ENCODE measurements at regions not wholly inside any gene's neighbourhood (a gene's known extent, or its start where the extent isn't known, plus 50 kb on each side); places are given as distances from the start of the nearest gene placed in this dataset.

DNA sequence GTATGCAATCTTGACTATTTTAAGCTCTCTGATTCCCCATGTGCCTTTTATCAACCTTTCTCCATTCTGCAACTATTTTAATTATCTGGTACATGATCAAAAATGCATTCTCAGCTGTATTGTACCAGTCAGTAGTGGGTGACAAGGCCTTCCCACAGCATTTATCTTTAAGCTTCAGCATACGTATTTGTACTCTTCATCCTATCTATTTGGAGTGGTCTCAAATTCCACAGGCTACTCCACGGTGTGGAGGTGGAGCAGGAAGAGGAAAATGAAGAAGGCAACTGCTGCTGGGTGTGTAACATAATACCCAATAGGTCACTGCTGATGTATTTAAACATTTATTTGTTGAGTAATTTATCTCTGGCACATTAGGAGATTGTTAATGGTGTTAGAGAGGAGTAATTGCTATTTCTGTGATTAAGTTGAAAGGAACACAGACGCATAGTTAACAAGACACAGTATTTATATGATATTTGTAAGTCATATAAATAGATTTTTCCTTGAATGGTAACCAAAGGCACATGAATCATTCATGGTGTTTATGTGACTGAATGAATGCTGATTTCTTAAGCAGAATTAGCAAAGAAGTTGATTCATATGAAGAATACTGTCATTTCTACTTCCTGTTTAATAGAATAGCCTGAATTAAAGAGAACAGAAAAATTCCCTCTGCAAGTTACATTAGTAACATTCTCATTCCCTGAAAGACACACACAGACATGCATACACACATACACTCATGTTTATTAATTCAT, 153.8 kb upstream of the NR3C1 start:
- Histone ChIP-seq H3K4me1 (ENCODE audit: low read length) (peaks cover 34% of the 10 kb centered on the region), H3K79me2 (ENCODE audit: low read length) (no peaks in the 10 kb centered on the region), H3K27me3 (ENCODE audit: low read depth, low read length) (no peaks in the 10 kb centered on the region), H3K36me3 (replicated peaks; ENCODE audit: low read depth, low read length) (no peaks in the 10 kb centered on the region), H2AFZ (ENCODE audit: low read depth, low read length) (0 out of 2 replicates have a peak overlapping the region, but pooled peaks have one; percentile 9), H4K20me1 (ENCODE audit: insufficient read depth, low read length) (no peaks in the 10 kb centered on the region), H3K9me3 (ENCODE audit: insufficient read depth, low read length) (no peaks in the 10 kb centered on the region), H3K27ac (ENCODE audit: low read length) (peak overlapping the region; percentile 28), H3K9ac (ENCODE audit: low read length) (no peak overlapping the region; the same call in 1 of the 2 replicates), H3K4me2 (ENCODE audit: low read length) (peak overlapping the region; percentile 72), H3K4me3 (ENCODE audit: low read length) (peak overlapping the region; percentile 13; the same call in 1 of the 2 replicates)
- TF ChIP-seq, protein P1, sequence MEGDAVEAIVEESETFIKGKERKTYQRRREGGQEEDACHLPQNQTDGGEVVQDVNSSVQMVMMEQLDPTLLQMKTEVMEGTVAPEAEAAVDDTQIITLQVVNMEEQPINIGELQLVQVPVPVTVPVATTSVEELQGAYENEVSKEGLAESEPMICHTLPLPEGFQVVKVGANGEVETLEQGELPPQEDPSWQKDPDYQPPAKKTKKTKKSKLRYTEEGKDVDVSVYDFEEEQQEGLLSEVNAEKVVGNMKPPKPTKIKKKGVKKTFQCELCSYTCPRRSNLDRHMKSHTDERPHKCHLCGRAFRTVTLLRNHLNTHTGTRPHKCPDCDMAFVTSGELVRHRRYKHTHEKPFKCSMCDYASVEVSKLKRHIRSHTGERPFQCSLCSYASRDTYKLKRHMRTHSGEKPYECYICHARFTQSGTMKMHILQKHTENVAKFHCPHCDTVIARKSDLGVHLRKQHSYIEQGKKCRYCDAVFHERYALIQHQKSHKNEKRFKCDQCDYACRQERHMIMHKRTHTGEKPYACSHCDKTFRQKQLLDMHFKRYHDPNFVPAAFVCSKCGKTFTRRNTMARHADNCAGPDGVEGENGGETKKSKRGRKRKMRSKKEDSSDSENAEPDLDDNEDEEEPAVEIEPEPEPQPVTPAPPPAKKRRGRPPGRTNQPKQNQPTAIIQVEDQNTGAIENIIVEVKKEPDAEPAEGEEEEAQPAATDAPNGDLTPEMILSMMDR (IDR thresholded peaks at IDR 0.05; ENCODE audit: low read depth, low read length), result no peak
- no peak for TF ChIP-seq EZH2phosphoT487 (IDR thresholded peaks at IDR 0.05; ENCODE audit: low read depth)

DNA sequence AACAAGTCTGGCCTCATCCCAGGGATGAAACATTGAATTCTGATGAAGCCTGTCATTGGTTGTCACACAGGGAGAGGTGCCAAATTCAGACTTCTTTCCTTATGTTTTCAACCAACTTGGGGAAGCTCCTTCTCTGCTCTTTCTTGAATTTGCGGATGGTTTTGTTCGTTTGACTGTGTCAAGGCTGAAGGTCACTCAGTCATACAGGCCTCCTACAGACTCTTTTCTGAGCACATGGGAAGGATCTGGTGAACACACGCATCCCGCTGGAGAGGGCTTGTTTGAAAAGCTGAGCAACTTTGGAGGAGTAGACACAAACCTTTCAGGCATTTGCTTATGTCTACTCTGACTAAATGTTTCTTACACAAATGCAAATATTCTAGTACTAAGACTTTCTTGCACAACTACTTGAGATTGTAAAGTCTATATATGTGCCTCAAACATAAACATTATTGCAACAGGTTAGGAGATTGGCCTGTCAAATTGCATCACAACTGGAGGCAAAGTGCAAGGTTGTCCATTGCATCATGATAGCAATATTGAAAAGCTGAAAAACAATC, 151.5 kb upstream of the NR3C1 start:
- Histone ChIP-seq H3K4me3 (ENCODE audit: low read length) (no peak overlapping the region), H3K4me1 (ENCODE audit: low read length) (peaks cover 46% of the 10 kb centered on the region), H4K20me1 (ENCODE audit: insufficient read depth, low read length) (no peaks in the 10 kb centered on the region), H3K4me2 (ENCODE audit: low read length) (no peak overlapping the region), H3K27me3 (ENCODE audit: low read depth, low read length) (no peaks in the 10 kb centered on the region), H2AFZ (ENCODE audit: low read depth, low read length) (no peak overlapping the region), H3K79me2 (ENCODE audit: low read length) (no peaks in the 10 kb centered on the region), H3K27ac (ENCODE audit: low read length) (no peak overlapping the region), H3K36me3 (replicated peaks; ENCODE audit: low read depth, low read length) (no peaks in the 10 kb centered on the region), H3K9me3 (ENCODE audit: insufficient read depth, low read length) (no peaks in the 10 kb centered on the region), H3K9ac (ENCODE audit: low read length) (no peak overlapping the region)
- TF ChIP-seq EZH2phosphoT487 (IDR thresholded peaks at IDR 0.05; ENCODE audit: low read depth), result no peak
- TF ChIP-seq, protein P1 (IDR thresholded peaks at IDR 0.05; ENCODE audit: low read depth, low read length), result no peak

DNA sequence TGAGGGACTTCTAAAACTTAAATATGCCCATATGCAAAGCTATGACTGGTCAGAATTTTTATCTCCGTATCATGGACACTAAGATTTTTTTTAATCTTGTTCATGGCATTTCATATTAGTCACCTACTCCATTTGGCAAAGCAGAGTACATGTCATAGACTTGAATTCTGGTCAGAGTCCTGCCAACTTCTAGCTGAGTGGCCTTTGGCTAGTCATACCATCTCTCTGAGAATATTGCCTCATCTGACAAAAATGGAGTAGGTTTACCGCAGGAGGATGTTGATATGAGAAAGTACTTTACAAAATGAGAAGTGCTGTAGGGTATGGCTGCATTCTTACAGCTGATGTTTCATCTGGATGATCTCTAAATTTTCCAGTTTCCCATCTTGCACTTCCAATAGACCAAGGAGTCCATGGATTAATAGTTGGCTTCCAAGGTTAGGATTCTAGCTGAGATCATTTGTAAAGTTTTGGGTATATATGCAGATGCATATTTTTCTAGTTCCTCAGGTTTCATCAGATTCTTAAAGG, 150.8 kb upstream of the NR3C1 start:
- Histone ChIP-seq H3K79me2 (ENCODE audit: low read length) (no peaks in the 10 kb centered on the region), H4K20me1 (ENCODE audit: insufficient read depth, low read length) (no peaks in the 10 kb centered on the region), H3K9ac (ENCODE audit: low read length) (no peak overlapping the region), H3K4me2 (ENCODE audit: low read length) (0 out of 2 replicates have a peak overlapping the region, but pooled peaks have one; percentile 5), H3K27me3 (ENCODE audit: low read depth, low read length) (no peaks in the 10 kb centered on the region), H3K36me3 (replicated peaks; ENCODE audit: low read depth, low read length) (no peaks in the 10 kb centered on the region), H3K4me3 (ENCODE audit: low read length) (no peak overlapping the region), H2AFZ (ENCODE audit: low read depth, low read length) (no peak overlapping the region; the same call in 1 of the 2 replicates), H3K27ac (ENCODE audit: low read length) (no peak overlapping the region), H3K4me1 (ENCODE audit: low read length) (peaks cover 46% of the 10 kb centered on the region), H3K9me3 (ENCODE audit: insufficient read depth, low read length) (no peaks in the 10 kb centered on the region)
- TF ChIP-seq EZH2phosphoT487 (IDR thresholded peaks at IDR 0.05; ENCODE audit: low read depth), result no peak
- TF ChIP-seq, protein P1 (IDR thresholded peaks at IDR 0.05; ENCODE audit: low read depth, low read length), result no peak

DNA sequence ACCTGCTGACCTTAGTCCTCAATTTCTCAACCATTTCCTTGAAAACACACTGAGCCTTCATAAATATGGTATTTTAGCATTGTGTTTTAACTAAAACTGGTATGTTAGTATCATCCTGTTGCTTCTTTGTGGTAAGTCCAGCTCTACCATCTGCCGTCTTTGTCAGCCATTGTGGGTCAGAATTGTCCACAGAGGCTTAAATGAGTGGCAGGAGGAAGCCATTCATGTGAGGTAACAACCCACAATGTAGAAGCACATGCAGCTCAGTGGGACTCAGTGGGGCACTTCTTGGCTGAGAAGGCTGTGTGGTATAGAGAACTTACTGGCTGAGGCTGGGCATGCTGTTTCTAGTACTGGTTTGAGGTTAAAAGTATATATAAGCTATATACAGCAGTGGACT, 149.2 kb upstream of the NR3C1 start:
- H2AFZ ChIP-seq (ENCODE audit: low read depth, low read length), result no peak overlapping the region
- no peak overlapping the region for H3K4me2 ChIP-seq (ENCODE audit: low read length)
- no peak for TF ChIP-seq EZH2phosphoT487 (IDR thresholded peaks at IDR 0.05; ENCODE audit: low read depth)
- TF ChIP-seq, protein P1 (IDR thresholded peaks at IDR 0.05; ENCODE audit: low read depth, low read length), result no peak
- H3K27me3 ChIP-seq (ENCODE audit: low read depth, low read length), result no peaks in the 10 kb centered on the region
- no peaks in the 10 kb centered on the region for H3K36me3 ChIP-seq (replicated peaks; ENCODE audit: low read depth, low read length)
- H3K4me1 ChIP-seq (ENCODE audit: low read length), result peaks cover 37% of the 10 kb centered on the region
- no peak overlapping the region for H3K9ac ChIP-seq (ENCODE audit: low read length)
- H3K9me3 ChIP-seq (ENCODE audit: insufficient read depth, low read length), result no peaks in the 10 kb centered on the region
- no peaks in the 10 kb centered on the region for H3K79me2 ChIP-seq (ENCODE audit: low read length)
- no peak overlapping the region for H3K27ac ChIP-seq (ENCODE audit: low read length)
- no peak overlapping the region for H3K4me3 ChIP-seq (ENCODE audit: low read length)
- no peaks in the 10 kb centered on the region for H4K20me1 ChIP-seq (ENCODE audit: insufficient read depth, low read length)
